Astrocyte (in vitro differentiated cells and primary cell): ENCODE measurements at regions not wholly inside any gene's neighbourhood (a gene's known extent, or its start where the extent isn't known, plus 50 kb on each side); places are given as distances from the start of the nearest gene placed in this dataset.

Experiments used
- DNase-seq: peaks from one replicate; pipeline ENCODE4 v3.0.0-alpha.2; 2010; ENCODE audit warnings: low read depth
- FAIRE-seq: peaks from 2 replicates; lab custom pipeline; 2011; peaks lifted over from hg19 to GRCh38; lab: Jason Lieb, UNC
- H2AFZ ChIP-seq: 2 replicates; pipeline ENCODE4 v1.6.0; 2012; ENCODE audit warnings: low read depth, low read length, inconsistent platforms
- H3K27ac ChIP-seq: 2 replicates; pipeline ENCODE4 v1.5.1; 2011; ENCODE audit warnings: low read depth, low read length, inconsistent platforms
- H3K27me3 ChIP-seq: 2 replicates; pipeline ENCODE4 v1.6.0; 2011; ENCODE audit warnings: low read length, inconsistent platforms; ENCODE audit not compliant: insufficient read depth
- H3K36me3 ChIP-seq: 2 replicates; pipeline ENCODE4 v1.5.1; 2011; ENCODE audit warnings: low read length, inconsistent platforms; ENCODE audit not compliant: insufficient read depth
- H3K4me1 ChIP-seq: 2 replicates; pipeline ENCODE4 v1.5.1; 2011; ENCODE audit warnings: low read length, inconsistent platforms; ENCODE audit not compliant: insufficient read depth
- H3K4me2 ChIP-seq: 2 replicates; pipeline ENCODE4 v1.6.0; 2012; ENCODE audit warnings: low read length, inconsistent platforms
- H3K4me3 ChIP-seq: 2 replicates; pipeline ENCODE4 v1.5.1; 2011; ENCODE audit warnings: low read depth, mild to moderate bottlenecking, low read length, inconsistent platforms; ENCODE audit not compliant: insufficient read depth
- H3K79me2 ChIP-seq: 2 replicates; pipeline ENCODE4 v1.6.0; 2012; ENCODE audit warnings: mild to moderate bottlenecking, low read length, inconsistent platforms; ENCODE audit not compliant: insufficient read depth
- H3K9ac ChIP-seq: 2 replicates; pipeline ENCODE4 v1.6.0; 2012; ENCODE audit warnings: mild to moderate bottlenecking, low read length, inconsistent platforms
- H3K9me3 ChIP-seq: 2 replicates; pipeline ENCODE4 v1.5.1; 2012; ENCODE audit warnings: low read depth, mild to moderate bottlenecking, low read length, inconsistent platforms; ENCODE audit not compliant: insufficient read depth
- H4K20me1 ChIP-seq: 2 replicates; pipeline ENCODE4 v1.6.0; 2012; ENCODE audit warnings: low read length, inconsistent platforms; ENCODE audit not compliant: insufficient read depth
- H3K27ac Mint-ChIP-seq: one replicate; pipeline ENCODE4 v1.8.0; 2021; ENCODE audit warnings: mild to moderate bottlenecking, mixed read lengths; ENCODE audit not compliant: unreplicated experiment
- H3K27me3 Mint-ChIP-seq: one replicate; pipeline ENCODE4 v1.8.0; 2021; ENCODE audit warnings: low read depth, mixed read lengths; ENCODE audit not compliant: unreplicated experiment
- H3K36me3 Mint-ChIP-seq: one replicate; pipeline ENCODE4 v1.8.0; 2021; ENCODE audit warnings: low read depth, mixed read lengths; ENCODE audit not compliant: unreplicated experiment
- H3K4me1 Mint-ChIP-seq: one replicate; pipeline ENCODE4 v1.8.0; 2021; ENCODE audit warnings: low read depth, mixed read lengths; ENCODE audit not compliant: unreplicated experiment
- H3K4me3 Mint-ChIP-seq: one replicate; pipeline ENCODE4 v1.8.0; 2021; ENCODE audit warnings: mild to moderate bottlenecking, moderate library complexity, mixed read lengths; ENCODE audit not compliant: unreplicated experiment
- H3K9me3 Mint-ChIP-seq: one replicate; pipeline ENCODE4 v1.8.0; 2021; ENCODE audit warnings: mild to moderate bottlenecking, mixed read lengths; ENCODE audit not compliant: unreplicated experiment
- CTCF ChIP-seq: IDR thresholded peaks from 2 replicates; pipeline ENCODE4 v1.5.1; 2011; ENCODE audit warnings: low read depth, mild to moderate bottlenecking, inconsistent platforms, low read length, moderate library complexity; ENCODE audit not compliant: insufficient read depth
- EZH2 ChIP-seq: IDR thresholded peaks from 2 replicates; pipeline ENCODE4 v1.6.1; 2012; ENCODE audit warnings: mild to moderate bottlenecking, low read length, inconsistent platforms; ENCODE audit not compliant: insufficient read depth

GRCh38 chr4:89595125-89595789 is 241.7 kb downstream of the SNCA start:
- Mint-ChIP-seq H3K27me3 (peaks cover 3% of the 10 kb centered on the region), H3K27ac (no peak overlapping the region), H3K4me1 (no peaks in the 10 kb centered on the region)

GRCh38 chr4:89590128-89590527 is 246.8 kb downstream of the SNCA start:
- Histone ChIP-seq H3K4me1 (no peaks in the 10 kb centered on the region), H3K9me3 (no peaks in the 10 kb centered on the region), H3K27me3 (no peaks in the 10 kb centered on the region), H3K9ac (no peak overlapping the region), H3K4me2 (no peak overlapping the region), H3K4me3 (no peak overlapping the region), H4K20me1 (no peaks in the 10 kb centered on the region), H3K36me3 (no peaks in the 10 kb centered on the region), H3K79me2 (no peaks in the 10 kb centered on the region), H3K27ac (no peak overlapping the region), H2AFZ (no peak overlapping the region)
- Mint-ChIP-seq H3K4me3 (no peak overlapping the region), H3K9me3 (no peaks in the 10 kb centered on the region), H3K27me3 (peaks cover 3% of the 10 kb centered on the region), H3K27ac (no peak overlapping the region), H3K36me3 (no peaks in the 10 kb centered on the region), H3K4me1 (no peaks in the 10 kb centered on the region)
- DNase-seq, result no peak
- no peak for TF ChIP-seq CTCF
- no peak for TF ChIP-seq EZH2
- no peak for FAIRE-seq

More at GRCh38 chr4:89595125-89595789, 241.7 kb downstream of the SNCA start:
- no peaks in the 10 kb centered on the region for H3K4me1 ChIP-seq
- H4K20me1 ChIP-seq, result no peaks in the 10 kb centered on the region
- Mint-ChIP-seq H3K9me3 (no peaks in the 10 kb centered on the region), H3K4me3 (no peak overlapping the region), H3K36me3 (no peaks in the 10 kb centered on the region)
- H3K27me3 ChIP-seq, result no peaks in the 10 kb centered on the region
- H3K79me2 ChIP-seq, result no peaks in the 10 kb centered on the region
- H2AFZ ChIP-seq, result no peak overlapping the region
- no peaks in the 10 kb centered on the region for H3K9me3 ChIP-seq
- no peaks in the 10 kb centered on the region for H3K36me3 ChIP-seq
- H3K4me2 ChIP-seq, result no peak overlapping the region
- DNase-seq (no peak), FAIRE-seq (no peak)
- TF ChIP-seq CTCF, result no peak
- TF ChIP-seq EZH2, result no peak
- H3K4me3 ChIP-seq, result no peak overlapping the region
- no peak overlapping the region for H3K9ac ChIP-seq
- no peak overlapping the region for H3K27ac ChIP-seq

- no peak for FAIRE-seq
- no peak overlapping the region for H3K4me2 ChIP-seq
- Mint-ChIP-seq H3K36me3 (no peaks in the 10 kb centered on the region), H3K4me3 (no peak overlapping the region), H3K4me1 (no peaks in the 10 kb centered on the region), H3K27ac (no peak overlapping the region), H3K9me3 (no peaks in the 10 kb centered on the region), H3K27me3 (no peaks in the 10 kb centered on the region)
- TF ChIP-seq EZH2 (no peak), CTCF (no peak)
- no peaks in the 10 kb centered on the region for H4K20me1 ChIP-seq
- no peak overlapping the region for H3K27ac ChIP-seq
- H3K4me3 ChIP-seq, result no peak overlapping the region
- no peaks in the 10 kb centered on the region for H3K4me1 ChIP-seq
- H3K36me3 ChIP-seq, result no peaks in the 10 kb centered on the region
- no peaks in the 10 kb centered on the region for H3K79me2 ChIP-seq
- H2AFZ ChIP-seq, result no peak overlapping the region
- H3K27me3 ChIP-seq, result no peaks in the 10 kb centered on the region
- no peak for DNase-seq
- H3K9ac ChIP-seq, result no peak overlapping the region
- no peaks in the 10 kb centered on the region for H3K9me3 ChIP-seq
Observed at GRCh38 chr4:89588421-89588820, 248.5 kb downstream of the SNCA start.
